ENCODE measurements at regions not wholly inside any gene's neighbourhood (a gene's known extent, or its start where the extent isn't known, plus 50 kb on each side); places are given as distances from the start of the nearest gene placed in this dataset.

- TF ChIP-seq, protein P1, sequence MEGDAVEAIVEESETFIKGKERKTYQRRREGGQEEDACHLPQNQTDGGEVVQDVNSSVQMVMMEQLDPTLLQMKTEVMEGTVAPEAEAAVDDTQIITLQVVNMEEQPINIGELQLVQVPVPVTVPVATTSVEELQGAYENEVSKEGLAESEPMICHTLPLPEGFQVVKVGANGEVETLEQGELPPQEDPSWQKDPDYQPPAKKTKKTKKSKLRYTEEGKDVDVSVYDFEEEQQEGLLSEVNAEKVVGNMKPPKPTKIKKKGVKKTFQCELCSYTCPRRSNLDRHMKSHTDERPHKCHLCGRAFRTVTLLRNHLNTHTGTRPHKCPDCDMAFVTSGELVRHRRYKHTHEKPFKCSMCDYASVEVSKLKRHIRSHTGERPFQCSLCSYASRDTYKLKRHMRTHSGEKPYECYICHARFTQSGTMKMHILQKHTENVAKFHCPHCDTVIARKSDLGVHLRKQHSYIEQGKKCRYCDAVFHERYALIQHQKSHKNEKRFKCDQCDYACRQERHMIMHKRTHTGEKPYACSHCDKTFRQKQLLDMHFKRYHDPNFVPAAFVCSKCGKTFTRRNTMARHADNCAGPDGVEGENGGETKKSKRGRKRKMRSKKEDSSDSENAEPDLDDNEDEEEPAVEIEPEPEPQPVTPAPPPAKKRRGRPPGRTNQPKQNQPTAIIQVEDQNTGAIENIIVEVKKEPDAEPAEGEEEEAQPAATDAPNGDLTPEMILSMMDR (IDR thresholded peaks at IDR 0.05): no peak
- no peak for TF ChIP-seq POLR2A (IDR thresholded peaks at IDR 0.05)
Observed at GRCh38 chr4:32697281-32697814, 1977.2 kb downstream of the PCDH7 start.

All from right lobe of liver (tissue), 4 donors.